ENCODE measurements at regions not wholly inside any gene's neighbourhood (a gene's known extent, or its start where the extent isn't known, plus 50 kb on each side); places are given as distances from the start of the nearest gene placed in this dataset.

GRCh38 chr2:101563849-101564248, 88.9 kb upstream of the RFX8 start:
- TF ChIP-seq CTCF (IDR thresholded peaks at IDR 0.05) (no peak), POLR2A (IDR thresholded peaks at IDR 0.05) (no peak)

Data from ovary (tissue), 3 donors.